ENCODE measurements at regions not wholly inside any gene's neighbourhood (a gene's known extent, or its start where the extent isn't known, plus 50 kb on each side); places are given as distances from the start of the nearest gene placed in this dataset.
"Not testable (repeated sequence)": the region's sequence is repeated elsewhere in the genome, so short reads cannot be mapped to it uniquely, and the experiment has no call there.

- peak; percentile 93 for DNase-seq
Measured at GRCh38 chr12:88733008-88733407, 152.7 kb upstream of the KITLG start.

- DNase-seq = no peak
Measured at GRCh38 chr12:88729196-88729595, 148.9 kb upstream of the KITLG start.

- DNase-seq = no peak
Measured at GRCh38 chr12:88726806-88727720, 146.8 kb upstream of the KITLG start.

- no peak for DNase-seq
Measured at GRCh38 chr12:88725592-88726143, 145.4 kb upstream of the KITLG start.

- DNase-seq = no peak
Measured at GRCh38 chr12:88723219-88723618, 142.9 kb upstream of the KITLG start.

GRCh38 chr12:88720785-88721650 is 140.7 kb upstream of the KITLG start:
- no peak for DNase-seq

- no peak for DNase-seq
Measured at GRCh38 chr12:88720231-88720630, 140.0 kb upstream of the KITLG start.

- DNase-seq = no peak
Measured at GRCh38 chr12:88717188-88717587, 136.9 kb upstream of the KITLG start.

- DNase-seq = no peak
Measured at GRCh38 chr12:88716240-88716639, 136.0 kb upstream of the KITLG start.

GRCh38 chr12:88715673-88716072 is 135.4 kb upstream of the KITLG start:
- DNase-seq = no peak

- DNase-seq = not testable (repeated sequence)
Measured at GRCh38 chr12:88714263-88714882, 134.1 kb upstream of the KITLG start.

- no peak for DNase-seq
Measured at GRCh38 chr12:88707800-88708199, 127.5 kb upstream of the KITLG start.

GRCh38 chr12:88706286-88706685 is 126.0 kb upstream of the KITLG start:
- no peak for DNase-seq

- no peak for DNase-seq
Measured at GRCh38 chr12:88703790-88704189, 123.5 kb upstream of the KITLG start.

- no peak for DNase-seq
Measured at GRCh38 chr12:88698471-88698870, 118.2 kb upstream of the KITLG start.

GRCh38 chr12:88693837-88694445 is 113.7 kb upstream of the KITLG start:
- DNase-seq = no peak

- no peak for DNase-seq
Measured at GRCh38 chr12:88691811-88692210, 111.5 kb upstream of the KITLG start.

- no peak for DNase-seq
Measured at GRCh38 chr12:88684610-88685009, 104.3 kb upstream of the KITLG start.

- no peak for DNase-seq
Measured at GRCh38 chr12:88684170-88684569, 103.9 kb upstream of the KITLG start.

- no peak for DNase-seq
Measured at GRCh38 chr12:88683628-88684027, 103.4 kb upstream of the KITLG start.

GRCh38 chr12:88681271-88681670 is 101.0 kb upstream of the KITLG start:
- DNase-seq = no peak

- DNase-seq = no peak
Measured at GRCh38 chr12:88677464-88677863, 97.2 kb upstream of the KITLG start.

- not testable (repeated sequence) for DNase-seq
Measured at GRCh38 chr12:88667615-88668014, 87.3 kb upstream of the KITLG start.
